C1 segment of cervical spinal cord (tissue), 14 donors: ENCODE measurements at regions not wholly inside any gene's neighbourhood (a gene's known extent, or its start where the extent isn't known, plus 50 kb on each side); places are given as distances from the start of the nearest gene placed in this dataset.

Experiments
- DNase-seq, 14 donors: peaks; one replicate each; lab custom pipeline; 2025; lab: John Stamatoyannopoulos, UW

DNA sequence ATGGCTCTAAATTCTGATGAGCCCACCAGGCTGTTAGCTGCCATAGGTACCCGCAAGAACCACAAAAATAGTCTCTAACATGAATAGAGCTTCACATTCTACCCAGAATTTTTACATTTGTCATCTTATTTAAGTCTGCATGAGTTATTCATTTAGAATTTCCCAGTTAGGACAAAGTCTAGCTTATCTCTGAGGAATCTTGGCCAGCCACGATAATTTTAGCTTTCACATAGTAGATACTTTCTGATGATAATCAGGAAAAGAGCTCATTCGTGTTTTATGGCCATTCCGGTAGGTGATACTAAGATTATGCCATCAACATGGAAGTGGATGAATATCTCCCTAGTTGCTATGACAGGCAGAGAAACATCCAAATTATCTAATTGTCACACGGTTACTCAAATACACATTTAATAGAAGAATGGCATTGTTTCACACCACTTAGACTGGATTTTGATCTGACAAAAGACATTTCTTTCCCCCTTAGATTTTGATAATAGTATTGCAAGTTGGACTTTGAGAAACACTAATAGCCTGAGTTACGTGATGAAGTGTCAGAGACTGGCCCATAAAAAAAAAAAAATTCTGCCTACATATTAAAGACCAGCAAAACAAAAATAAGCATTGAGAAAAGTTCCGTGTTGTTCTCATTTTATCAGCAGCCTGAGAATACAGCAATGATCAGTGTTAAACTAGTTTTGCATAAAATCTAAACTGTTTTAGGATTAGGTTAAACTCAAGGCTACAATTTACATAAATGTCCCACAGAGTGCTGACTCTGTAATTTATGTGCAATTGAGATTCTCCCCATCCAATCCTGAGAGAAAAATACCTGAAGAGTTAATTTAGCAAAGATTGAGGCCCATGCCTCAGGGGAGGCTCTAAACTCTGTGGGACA, 397.5 kb upstream of the ARID1B start:
- DNase-seq: no peak

DNA sequence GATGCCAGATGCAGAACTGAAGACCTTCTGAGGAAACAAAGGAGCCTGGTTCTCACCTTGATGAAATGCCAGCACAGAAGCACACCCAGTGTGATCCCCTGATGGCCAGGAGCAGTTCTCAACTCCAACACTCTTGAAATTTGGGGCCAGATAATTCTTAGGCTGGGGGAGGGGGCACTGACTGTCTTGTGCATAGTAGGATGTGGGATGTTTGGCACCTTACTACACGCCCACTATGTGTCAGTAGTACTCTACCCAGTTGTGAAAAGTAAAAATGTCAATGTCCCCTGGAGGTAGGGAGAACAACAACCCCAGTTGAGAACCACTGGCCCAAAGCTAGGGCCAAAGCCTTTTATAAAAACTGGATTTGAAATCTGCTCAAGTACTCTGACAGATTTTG, 398.3 kb upstream of the ARID1B start:
- DNase-seq: no peak

DNA sequence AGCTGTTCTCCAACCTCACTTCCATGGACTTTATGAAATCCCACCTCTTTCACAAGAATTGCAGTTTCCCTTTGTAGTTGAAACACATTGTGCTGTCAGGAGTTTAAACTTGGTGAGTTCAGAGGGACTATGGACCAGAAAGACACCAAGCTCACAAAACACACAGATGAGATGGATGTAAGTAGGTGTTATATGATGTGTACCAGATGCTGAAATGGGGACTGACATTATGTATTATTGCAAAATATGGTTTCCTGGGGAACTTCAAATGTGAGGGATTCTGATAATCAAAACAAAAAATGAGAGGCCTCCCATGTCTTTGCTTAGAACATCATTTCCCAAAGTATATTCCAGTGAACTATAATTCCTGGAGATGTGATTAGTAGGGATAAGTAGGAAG, 401.1 kb upstream of the ARID1B start:
- DNase-seq: no peak

DNA sequence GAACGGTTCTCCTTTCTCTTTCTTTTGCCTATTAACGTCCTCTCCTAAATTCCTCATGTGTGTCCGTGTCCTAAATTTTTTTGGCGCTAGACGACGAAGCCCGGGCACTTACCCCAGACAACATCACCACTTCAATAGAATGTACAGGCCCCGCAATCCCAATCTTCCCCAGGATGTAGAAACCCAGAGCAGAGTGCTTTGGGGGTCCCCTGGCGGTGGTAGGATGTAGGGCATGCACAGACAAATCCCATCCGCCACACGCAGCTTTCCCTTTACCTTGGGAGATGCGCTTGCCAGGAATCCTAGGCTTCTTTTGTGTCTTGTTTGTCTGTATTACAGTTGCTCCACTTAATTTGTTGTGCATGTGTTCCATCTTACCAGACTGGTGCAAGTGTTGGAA, 417.3 kb upstream of the ARID1B start:
- DNase-seq: no peak

DNA sequence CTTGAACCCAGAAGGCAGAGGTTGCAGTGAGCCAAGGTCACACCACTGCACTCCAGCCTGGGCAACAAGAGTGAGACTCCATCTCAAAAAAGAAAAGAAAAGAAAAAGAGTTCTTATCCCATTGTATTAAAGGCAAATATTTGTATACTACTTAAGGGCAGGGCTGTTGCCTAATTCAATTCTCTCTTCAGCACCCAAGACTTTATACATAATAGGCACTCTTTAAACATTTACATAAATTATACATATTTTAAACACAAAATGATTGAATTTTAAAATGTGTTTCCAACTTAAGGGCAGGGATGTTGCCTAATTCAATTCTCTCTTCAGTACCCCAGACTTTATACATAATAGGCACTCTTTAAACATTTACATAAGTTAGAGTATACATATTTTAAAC, 424.3 kb upstream of the ARID1B start:
- DNase-seq: no peak

GRCh38 chr6:156351346-156351966, 425.7 kb upstream of the ARID1B start:
- no peak for DNase-seq

DNA sequence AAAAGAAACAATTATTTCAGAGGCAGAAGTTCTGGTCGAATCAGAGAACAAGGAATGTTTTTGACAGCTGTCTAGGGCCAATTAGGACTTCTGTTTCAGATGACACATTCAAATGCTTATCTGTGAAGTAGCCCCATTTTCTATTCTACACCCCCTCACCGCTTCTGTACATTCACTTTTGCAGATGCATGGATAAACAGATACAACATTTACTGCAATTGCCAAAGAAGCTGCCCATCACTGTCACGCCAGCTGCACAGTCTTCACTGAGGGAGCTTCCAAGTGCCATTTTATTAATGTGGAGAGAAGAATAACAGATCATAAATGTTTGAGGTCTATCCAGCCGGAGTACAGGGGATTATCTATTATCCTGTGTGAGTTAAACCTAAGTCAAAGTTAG, 426.8 kb upstream of the ARID1B start:
- no peak for DNase-seq

- DNase-seq: no peak
Observed at GRCh38 chr6:156348849-156349248, 428.3 kb upstream of the ARID1B start.

GRCh38 chr6:156348424-156348823, 428.8 kb upstream of the ARID1B start:
- DNase-seq: no peak

- DNase-seq: no peak
Observed at GRCh38 chr6:156347656-156348055, 429.5 kb upstream of the ARID1B start.

- no peak for DNase-seq
Observed at GRCh38 chr6:156347246-156347645, 429.9 kb upstream of the ARID1B start.

GRCh38 chr6:156345700-156346099, 431.5 kb upstream of the ARID1B start:
- DNase-seq: no peak

- DNase-seq: no peak
Observed at GRCh38 chr6:156344491-156344890, 432.7 kb upstream of the ARID1B start.

GRCh38 chr6:156337801-156338200, 439.4 kb upstream of the ARID1B start:
- no peak for DNase-seq

DNA sequence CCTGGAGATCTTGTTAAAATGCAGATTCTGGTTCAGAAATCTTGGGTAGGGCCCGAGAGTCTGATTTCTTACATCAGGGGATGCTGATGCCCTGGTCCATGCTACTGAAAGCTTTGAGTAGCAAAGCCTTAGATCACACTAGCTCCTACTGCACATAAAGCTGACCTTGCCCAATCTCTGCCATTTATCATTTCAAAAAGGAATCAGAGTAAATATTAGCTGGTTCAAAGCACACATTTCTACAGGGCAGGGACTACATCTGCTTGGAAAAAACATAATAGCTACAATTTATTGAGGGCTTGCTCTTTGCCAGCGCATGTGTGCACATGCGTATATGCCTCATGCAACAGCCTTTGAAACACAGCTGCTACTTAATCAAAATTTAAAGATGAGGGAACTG, 440.4 kb upstream of the ARID1B start:
- no peak for DNase-seq

- DNase-seq: no peak
Observed at GRCh38 chr6:156336089-156336488, 441.1 kb upstream of the ARID1B start.

- no peak for DNase-seq
Observed at GRCh38 chr6:156334966-156335365, 442.2 kb upstream of the ARID1B start.

- DNase-seq: no peak
Observed at GRCh38 chr6:156319707-156320106, 457.5 kb upstream of the ARID1B start.

- peak in 2 of 14 donors; percentile 2 to 6 for DNase-seq
Observed at GRCh38 chr6:156316583-156317125, 460.5 kb upstream of the ARID1B start.

- DNase-seq: no peak
Observed at GRCh38 chr6:156315146-156315545, 462.0 kb upstream of the ARID1B start.

- DNase-seq: no peak
Observed at GRCh38 chr6:156313037-156313436, 464.1 kb upstream of the ARID1B start.

GRCh38 chr6:156311291-156311690, 465.9 kb upstream of the ARID1B start:
- DNase-seq: no peak

GRCh38 chr6:156310701-156311100, 466.5 kb upstream of the ARID1B start:
- DNase-seq: peak in 1 of 14 donors; percentile 5
